NCI-H2081 treated with DMSO at 0.1 percent for 48 hours (cell line): ENCODE measurements at regions not wholly inside any gene's neighbourhood (a gene's known extent, or its start where the extent isn't known, plus 50 kb on each side); places are given as distances from the start of the nearest gene placed in this dataset.

ENCODE experiments used
- DNase-seq: peaks from one replicate; lab custom pipeline; 2025; lab: John Stamatoyannopoulos, UW

DNA sequence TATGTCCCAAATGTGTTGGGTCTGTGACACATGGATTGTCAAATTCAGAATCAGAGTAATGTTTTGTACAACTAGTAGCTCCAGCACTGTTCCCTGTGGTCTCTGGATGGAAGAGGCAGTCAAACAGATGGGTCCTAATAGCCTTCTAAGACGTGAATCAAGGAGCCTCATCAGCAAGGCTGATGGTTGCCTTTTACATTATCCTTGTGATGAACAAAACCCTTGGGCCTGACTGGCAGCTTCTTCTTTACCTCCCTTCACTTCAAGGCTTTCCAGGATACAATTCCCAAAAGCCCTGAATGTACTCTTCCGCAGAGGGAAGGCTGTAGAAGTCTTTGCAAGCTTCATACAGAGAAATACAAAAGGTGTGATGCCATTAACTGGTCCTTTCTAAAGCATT lies 633.3 kb downstream of the USP25 start:
- no peak for DNase-seq

GRCh38 chr21:16363518-16363917 lies 633.7 kb downstream of the USP25 start:
- no peak for DNase-seq

DNA sequence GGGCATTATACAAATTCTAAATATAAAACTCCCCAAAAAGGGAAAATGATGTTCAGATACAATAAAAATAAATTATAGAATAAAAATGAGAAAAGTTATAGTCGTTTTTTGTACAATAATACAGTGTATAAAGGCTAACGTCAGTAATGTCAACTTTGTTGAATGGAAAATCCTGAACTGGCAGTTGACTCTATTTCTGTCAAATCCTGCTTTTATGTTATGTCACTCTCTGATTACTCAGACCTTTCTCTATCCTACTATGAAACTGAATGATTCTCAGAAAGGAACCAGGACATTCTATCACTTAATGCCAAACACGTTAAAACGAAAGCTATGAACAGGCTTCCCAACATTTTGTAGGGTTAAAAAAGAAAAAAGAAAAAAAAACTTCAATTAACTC lies 636.4 kb downstream of the USP25 start:
- DNase-seq, result no peak

- no peak for DNase-seq
These were observed 637.3 kb downstream of the USP25 start for GRCh38 chr21:16367079-16367478.

DNA sequence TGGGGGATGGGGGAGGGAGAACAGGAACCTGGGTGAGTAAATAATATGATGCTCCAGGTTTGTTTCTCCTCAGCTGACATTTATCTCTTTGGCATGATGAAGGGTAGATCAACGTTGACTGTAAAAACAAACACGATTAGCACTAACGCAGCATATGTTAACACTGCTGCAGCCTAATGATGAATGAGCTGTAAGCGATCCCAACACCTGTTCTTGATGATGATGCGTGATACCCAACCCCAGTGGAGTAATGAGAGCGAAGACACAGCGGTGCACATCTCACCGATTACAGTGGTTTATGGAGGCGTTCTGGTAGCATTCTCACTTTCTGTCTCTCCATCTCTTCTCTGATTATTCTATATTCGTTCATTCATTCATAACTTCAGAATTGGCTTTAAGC lies 640.4 kb downstream of the USP25 start:
- no peak for DNase-seq

- DNase-seq, result no peak
These were observed 642.8 kb downstream of the USP25 start for GRCh38 chr21:16372586-16372985.

GRCh38 chr21:16376673-16377072 lies 646.9 kb downstream of the USP25 start:
- no peak for DNase-seq

DNA sequence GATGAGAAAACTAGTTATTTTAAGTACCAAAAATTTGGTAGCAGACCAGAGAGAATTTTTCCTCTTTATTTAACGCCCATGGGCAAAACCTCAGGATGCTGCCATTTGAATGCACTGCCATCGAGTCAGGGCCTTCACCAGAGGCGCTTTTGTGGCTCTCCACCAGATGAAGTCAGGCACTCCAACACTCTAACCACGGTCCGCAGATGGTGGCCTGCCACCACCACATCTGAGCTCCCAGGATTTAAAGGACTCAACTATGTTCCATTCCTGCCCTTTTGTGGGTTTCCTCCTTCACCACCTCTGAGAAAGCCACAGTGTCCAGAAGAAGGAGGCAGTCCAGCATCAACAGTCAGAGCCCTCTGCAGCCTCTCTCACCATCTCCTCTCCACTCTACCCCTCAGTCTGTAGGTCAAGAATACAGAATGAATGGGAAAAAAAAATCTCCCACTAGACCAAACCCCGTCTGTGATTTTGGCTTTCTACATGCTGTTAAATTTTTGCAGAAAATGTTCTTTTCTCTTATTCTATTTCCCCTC lies 647.4 kb downstream of the USP25 start:
- no peak for DNase-seq

- no peak for DNase-seq
These were observed 648.1 kb downstream of the USP25 start for GRCh38 chr21:16377857-16378256.

- DNase-seq, result no peak
These were observed 648.7 kb downstream of the USP25 start for GRCh38 chr21:16378525-16378924.

- no peak for DNase-seq
These were observed 658.5 kb downstream of the USP25 start for GRCh38 chr21:16388291-16388690.

GRCh38 chr21:16388911-16389560 lies 659.3 kb downstream of the USP25 start:
- DNase-seq, result no peak

DNA sequence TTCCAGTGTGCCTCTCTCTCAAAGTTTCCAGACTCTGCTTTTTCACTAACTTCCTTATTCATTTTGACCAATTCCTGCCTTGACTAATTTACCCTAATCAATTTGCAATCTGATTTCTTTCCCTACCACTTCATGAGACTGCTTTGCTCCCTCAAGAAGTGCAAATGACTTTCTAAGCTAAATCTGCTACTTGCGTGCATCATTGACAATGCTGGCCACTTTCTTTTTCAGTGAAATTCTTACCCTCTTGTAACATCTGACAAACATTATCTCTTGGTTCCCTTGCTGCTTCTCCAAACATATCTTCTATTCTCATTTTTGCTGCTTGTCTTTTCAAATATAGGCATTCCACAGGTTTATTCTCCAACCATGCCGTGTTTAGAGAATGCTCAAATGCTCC lies 659.9 kb downstream of the USP25 start:
- no peak for DNase-seq

DNA sequence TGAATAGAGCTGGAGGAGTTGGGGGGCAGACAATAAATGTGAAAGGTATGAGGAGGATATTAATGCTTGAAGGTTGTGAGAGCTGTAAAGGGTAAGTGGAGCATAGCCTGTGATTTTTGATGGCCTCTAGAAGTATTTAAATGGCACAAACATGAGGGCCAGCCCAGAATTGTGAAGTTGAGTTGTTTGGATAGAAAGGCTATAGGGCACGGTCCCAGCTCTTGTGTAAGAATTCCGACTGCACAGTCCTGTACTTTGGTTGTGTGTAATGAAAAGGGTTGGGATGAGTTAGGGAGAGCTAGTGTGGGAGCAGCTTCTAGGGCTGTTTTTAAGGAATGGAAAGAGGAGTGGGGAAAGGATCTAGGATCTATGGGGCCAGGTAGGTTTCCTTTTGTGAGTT lies 665.5 kb downstream of the USP25 start:
- DNase-seq, result no peak

- DNase-seq, result no peak
These were observed 673.0 kb downstream of the USP25 start for GRCh38 chr21:16402752-16403151.

DNA sequence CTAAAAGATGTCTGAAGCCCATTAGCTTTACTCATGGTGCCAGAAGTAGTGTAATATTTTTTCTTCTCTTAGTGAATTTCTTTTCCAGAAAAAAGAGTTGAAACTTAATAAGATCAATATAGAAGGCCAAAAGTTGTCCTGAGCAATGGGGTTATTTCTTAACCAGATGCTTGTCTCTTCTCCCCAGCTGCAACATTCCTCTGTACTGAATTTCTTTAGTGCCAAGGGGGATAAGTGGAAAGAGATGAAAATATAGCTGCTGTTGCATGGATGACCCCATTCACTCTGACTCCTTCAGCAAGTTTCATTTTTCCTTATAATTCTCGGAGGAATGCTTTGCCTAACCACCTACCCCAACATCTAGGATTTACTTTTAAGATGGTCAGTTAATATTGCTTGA lies 675.0 kb downstream of the USP25 start:
- DNase-seq, result no peak

- no peak for DNase-seq
These were observed 676.6 kb downstream of the USP25 start for GRCh38 chr21:16406355-16406754.

GRCh38 chr21:16407403-16408240 lies 677.8 kb downstream of the USP25 start:
- DNase-seq, result no peak

DNA sequence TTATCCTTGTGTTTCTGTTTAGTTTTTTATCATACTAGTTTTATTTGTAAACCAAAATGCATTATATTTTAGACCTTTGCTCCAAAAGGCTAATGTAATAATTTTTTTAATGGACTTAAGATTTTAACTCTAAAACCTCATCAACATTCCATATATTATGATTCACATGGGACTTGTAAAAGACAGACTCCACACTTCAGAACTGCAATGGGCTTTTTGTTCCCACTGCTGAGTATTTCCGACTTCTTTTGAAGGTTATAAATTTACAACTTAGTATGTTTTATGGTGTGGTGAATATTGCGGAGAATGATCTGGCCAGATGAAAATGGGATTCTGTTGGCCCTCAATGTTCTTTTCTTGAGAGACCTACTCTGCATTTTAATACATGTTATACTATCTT lies 678.5 kb downstream of the USP25 start:
- no peak for DNase-seq

- no peak for DNase-seq
These were observed 679.6 kb downstream of the USP25 start for GRCh38 chr21:16409352-16409751.

DNA sequence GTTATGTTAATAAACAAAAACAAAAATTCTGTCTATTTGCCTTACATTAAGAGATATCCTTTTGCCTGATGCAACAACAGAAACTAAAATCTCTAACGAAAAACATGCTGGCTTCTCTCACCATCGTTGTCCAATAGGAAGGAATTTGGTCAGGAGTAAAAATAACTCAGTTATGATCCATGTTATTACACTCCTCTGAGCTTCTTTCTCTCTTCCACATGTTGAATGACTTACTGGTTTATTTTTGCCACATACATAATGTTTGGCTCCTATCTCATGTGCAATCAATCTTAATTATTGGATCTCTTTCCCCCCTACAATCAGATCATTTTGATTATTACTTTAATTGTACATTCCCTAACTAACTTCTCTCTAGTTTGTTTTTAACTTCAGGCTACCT lies 688.4 kb downstream of the USP25 start:
- DNase-seq, result no peak

DNA sequence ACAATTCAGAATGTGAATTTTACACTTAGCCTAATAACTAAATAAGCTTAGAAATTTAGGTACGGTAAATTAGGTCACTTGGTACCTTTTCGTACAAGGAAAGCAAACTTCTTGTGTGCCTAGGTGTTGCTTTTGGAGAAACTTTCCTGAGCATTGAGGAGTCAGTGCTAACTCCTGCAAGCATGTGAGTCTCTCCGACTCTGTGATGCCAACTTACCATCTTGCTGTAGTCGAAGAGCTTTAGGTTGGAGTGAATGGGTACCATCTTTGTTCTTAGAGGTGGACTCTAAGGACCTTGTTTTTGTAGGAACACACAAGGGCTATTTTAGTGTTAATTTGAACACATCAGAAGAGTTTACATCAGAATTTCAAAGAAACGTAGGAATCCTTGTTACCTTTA lies 688.9 kb downstream of the USP25 start:
- DNase-seq, result no peak

DNA sequence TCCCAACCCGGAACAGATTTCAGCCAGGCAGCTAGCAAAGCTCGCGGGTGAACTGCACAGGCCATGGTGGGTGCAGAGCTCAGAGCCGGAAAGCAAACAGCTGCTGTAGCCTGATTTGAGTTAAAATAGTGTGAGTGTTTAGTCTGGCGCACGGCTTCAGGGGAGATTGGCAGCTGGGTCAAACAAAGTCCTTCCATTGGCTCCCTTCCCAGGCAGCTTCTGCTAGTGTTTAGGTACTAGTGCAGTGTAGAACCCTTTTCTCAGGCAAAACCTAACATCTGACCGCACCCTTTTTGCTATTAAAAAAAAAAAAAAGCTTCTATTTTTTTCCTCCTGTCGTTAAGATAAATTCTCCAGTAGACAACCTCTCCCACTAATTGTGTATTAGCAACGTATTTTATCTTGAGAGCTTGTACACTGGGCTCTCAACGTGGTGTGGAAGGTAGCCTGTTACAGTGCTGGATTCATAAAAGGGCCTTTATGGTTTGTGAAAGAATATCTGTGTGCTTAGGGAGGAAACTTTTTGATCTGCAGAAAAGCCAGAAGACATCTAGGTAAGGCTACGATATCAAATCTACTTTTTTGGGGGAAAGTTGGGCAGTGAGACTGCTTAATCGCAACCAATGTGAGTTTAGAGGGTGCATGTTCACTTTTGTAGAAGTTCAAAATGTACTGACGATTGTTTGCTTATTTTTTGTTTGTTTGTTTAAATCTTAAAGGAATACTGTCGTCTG lies 689.6 kb downstream of the USP25 start:
- DNase-seq, result peak; percentile 90
